Ascending aorta (tissue), 2 donors: ENCODE measurements at regions not wholly inside any gene's neighbourhood (a gene's known extent, or its start where the extent isn't known, plus 50 kb on each side); places are given as distances from the start of the nearest gene placed in this dataset.

Experiments
- DNase-seq, 2 donors: peaks; one replicate each; pipeline ENCODE4 v3.0.0-alpha.2; 2019; ENCODE audit warnings: low spot score in 2 of 2
- H3K27ac ChIP-seq, 2 donors: fragments of 200-600 bp; sonication (generic); one replicate each; pipeline ENCODE4 v1.5.1; 2016 to 2017; ENCODE audit warnings: mild to moderate bottlenecking in 1 of 2
- H3K27me3 ChIP-seq: fragments of 200-600 bp; sonication (generic); one replicate; pipeline ENCODE4 v1.5.1; 2017
- H3K36me3 ChIP-seq, 2 donors: fragments of 200-600 bp; sonication (generic); one replicate each; pipeline ENCODE4 v1.5.1; 2016
- H3K4me1 ChIP-seq, 2 donors: fragments of 200-600 bp; sonication (generic); one replicate each; pipeline ENCODE4 v1.5.1; 2016 to 2017; ENCODE audit warnings: mild to moderate bottlenecking in 1 of 2
- H3K4me3 ChIP-seq, 2 donors: fragments of 200-600 bp; sonication (generic); one replicate each; pipeline ENCODE4 v1.5.1; 2016 to 2017; ENCODE audit warnings: mild to moderate bottlenecking in 1 of 2
- H3K9me3 ChIP-seq, 2 donors: fragments of 200-600 bp; sonication (generic); one replicate each; pipeline ENCODE4 v1.5.1; 2016
- CTCF ChIP-seq, 3 experiments: fragments of 200-600 bp in 2 of 3; fragments of 450-650 bp in 1 of 3; sonication (generic) in 2 of 3; IDR thresholded peaks; one replicate each; pipeline ENCODE4 v1.5.1; 2016 to 2019; ENCODE audit warnings: antibody characterized with exemption in 3 of 3, mild to moderate bottlenecking in 1 of 3, moderate library complexity in 1 of 3
- intact Hi-C: fragments of 100-400 bp; cut with DNase I; formaldehyde crosslinking; loops from one replicate; pipeline ENCODE4 v1.15.1; 2023

- DNase-seq = no peak
- Histone ChIP-seq H3K9me3 (no peaks in the 10 kb centered on the region), H3K4me1 (no peaks in the 10 kb centered on the region), H3K27me3 (no peaks in the 10 kb centered on the region), H3K27ac (no peak overlapping the region), H3K36me3 (no peaks in the 10 kb centered on the region), H3K4me3 (no peak overlapping the region)
- intact Hi-C loops = no loop called here
- TF ChIP-seq CTCF (IDR thresholded peaks at IDR 0.05) = no peak
Measured at GRCh38 chr1:163820766-163821165, 499.0 kb downstream of the NUF2 start.

- H3K4me3 ChIP-seq = no peak overlapping the region
- H3K36me3 ChIP-seq = no peaks in the 10 kb centered on the region
- DNase-seq = no peak
- TF ChIP-seq CTCF (IDR thresholded peaks at IDR 0.05) = no peak
- no peak overlapping the region for H3K27ac ChIP-seq
- no peaks in the 10 kb centered on the region for H3K4me1 ChIP-seq
- H3K9me3 ChIP-seq = no peaks in the 10 kb centered on the region
- intact Hi-C loops = no loop called here
- H3K27me3 ChIP-seq = no peaks in the 10 kb centered on the region
Measured at GRCh38 chr1:163821679-163822078, 499.9 kb downstream of the NUF2 start.

GRCh38 chr1:163823017-163823416 lies 501.3 kb downstream of the NUF2 start:
- no peaks in the 10 kb centered on the region for H3K4me1 ChIP-seq
- no peak for TF ChIP-seq CTCF (IDR thresholded peaks at IDR 0.05)
- H3K27ac ChIP-seq = no peak overlapping the region
- no peaks in the 10 kb centered on the region for H3K9me3 ChIP-seq
- intact Hi-C loops = no loop called here
- H3K27me3 ChIP-seq = no peaks in the 10 kb centered on the region
- DNase-seq = no peak
- no peaks in the 10 kb centered on the region for H3K36me3 ChIP-seq
- no peak overlapping the region for H3K4me3 ChIP-seq

GRCh38 chr1:163824006-163824405 lies 502.3 kb downstream of the NUF2 start:
- H3K4me1 ChIP-seq = no peaks in the 10 kb centered on the region
- TF ChIP-seq CTCF (IDR thresholded peaks at IDR 0.05) = no peak
- no peaks in the 10 kb centered on the region for H3K36me3 ChIP-seq
- H3K9me3 ChIP-seq = no peaks in the 10 kb centered on the region
- no peaks in the 10 kb centered on the region for H3K27me3 ChIP-seq
- no peak overlapping the region for H3K4me3 ChIP-seq
- H3K27ac ChIP-seq = no peak overlapping the region
- intact Hi-C loops = no loop called here
- DNase-seq = no peak

GRCh38 chr1:163824490-163824889 lies 502.7 kb downstream of the NUF2 start:
- intact Hi-C loops = no loop called here
- no peaks in the 10 kb centered on the region for H3K4me1 ChIP-seq
- H3K4me3 ChIP-seq = no peak overlapping the region
- no peaks in the 10 kb centered on the region for H3K27me3 ChIP-seq
- H3K9me3 ChIP-seq = no peaks in the 10 kb centered on the region
- no peak for TF ChIP-seq CTCF (IDR thresholded peaks at IDR 0.05)
- H3K36me3 ChIP-seq = no peaks in the 10 kb centered on the region
- no peak overlapping the region for H3K27ac ChIP-seq
- no peak for DNase-seq

GRCh38 chr1:163826500-163826899 lies 504.7 kb downstream of the NUF2 start:
- no peak for TF ChIP-seq CTCF (IDR thresholded peaks at IDR 0.05)
- DNase-seq = no peak
- H3K9me3 ChIP-seq = no peaks in the 10 kb centered on the region
- no peaks in the 10 kb centered on the region for H3K27me3 ChIP-seq
- no peak overlapping the region for H3K4me3 ChIP-seq
- H3K4me1 ChIP-seq = no peaks in the 10 kb centered on the region
- intact Hi-C loops = no loop called here
- no peak overlapping the region for H3K27ac ChIP-seq
- no peaks in the 10 kb centered on the region for H3K36me3 ChIP-seq
